ENCODE measurements at regions not wholly inside any gene's neighbourhood (a gene's known extent, or its start where the extent isn't known, plus 50 kb on each side); places are given as distances from the start of the nearest gene placed in this dataset.

DNA sequence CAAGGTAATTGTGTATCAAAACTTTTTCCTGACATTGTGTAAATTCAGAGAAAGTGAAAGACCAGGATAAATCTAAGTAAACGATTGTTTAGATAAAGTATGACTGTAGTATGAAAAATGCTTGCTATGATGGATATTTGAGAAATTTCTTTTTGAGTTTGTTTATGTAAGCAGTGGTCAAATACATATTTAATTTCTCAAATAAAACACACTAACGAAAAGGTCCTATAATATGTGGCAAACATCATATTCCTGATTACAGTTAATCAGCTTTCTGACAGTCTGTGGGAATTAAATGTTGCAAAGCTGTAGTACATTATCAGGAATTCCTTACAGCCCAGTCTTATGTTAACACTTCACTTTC is 636.9 kb downstream of the MMUT start:
- no peak for TF ChIP-seq ZFX (IDR thresholded peaks at IDR 0.05; ENCODE audit: borderline replicate concordance)
- TF ChIP-seq, protein P1, sequence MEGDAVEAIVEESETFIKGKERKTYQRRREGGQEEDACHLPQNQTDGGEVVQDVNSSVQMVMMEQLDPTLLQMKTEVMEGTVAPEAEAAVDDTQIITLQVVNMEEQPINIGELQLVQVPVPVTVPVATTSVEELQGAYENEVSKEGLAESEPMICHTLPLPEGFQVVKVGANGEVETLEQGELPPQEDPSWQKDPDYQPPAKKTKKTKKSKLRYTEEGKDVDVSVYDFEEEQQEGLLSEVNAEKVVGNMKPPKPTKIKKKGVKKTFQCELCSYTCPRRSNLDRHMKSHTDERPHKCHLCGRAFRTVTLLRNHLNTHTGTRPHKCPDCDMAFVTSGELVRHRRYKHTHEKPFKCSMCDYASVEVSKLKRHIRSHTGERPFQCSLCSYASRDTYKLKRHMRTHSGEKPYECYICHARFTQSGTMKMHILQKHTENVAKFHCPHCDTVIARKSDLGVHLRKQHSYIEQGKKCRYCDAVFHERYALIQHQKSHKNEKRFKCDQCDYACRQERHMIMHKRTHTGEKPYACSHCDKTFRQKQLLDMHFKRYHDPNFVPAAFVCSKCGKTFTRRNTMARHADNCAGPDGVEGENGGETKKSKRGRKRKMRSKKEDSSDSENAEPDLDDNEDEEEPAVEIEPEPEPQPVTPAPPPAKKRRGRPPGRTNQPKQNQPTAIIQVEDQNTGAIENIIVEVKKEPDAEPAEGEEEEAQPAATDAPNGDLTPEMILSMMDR (IDR thresholded peaks at IDR 0.05): no peak
- H3K27ac ChIP-seq: no peak overlapping the region

- TF ChIP-seq ZFX (IDR thresholded peaks at IDR 0.05; ENCODE audit: borderline replicate concordance): no peak
- TF ChIP-seq, protein P1 (IDR thresholded peaks at IDR 0.05): no peak
- H3K27ac ChIP-seq: no peak overlapping the region
These were observed 637.4 kb downstream of the MMUT start for GRCh38 chr6:48825501-48826151.

DNA sequence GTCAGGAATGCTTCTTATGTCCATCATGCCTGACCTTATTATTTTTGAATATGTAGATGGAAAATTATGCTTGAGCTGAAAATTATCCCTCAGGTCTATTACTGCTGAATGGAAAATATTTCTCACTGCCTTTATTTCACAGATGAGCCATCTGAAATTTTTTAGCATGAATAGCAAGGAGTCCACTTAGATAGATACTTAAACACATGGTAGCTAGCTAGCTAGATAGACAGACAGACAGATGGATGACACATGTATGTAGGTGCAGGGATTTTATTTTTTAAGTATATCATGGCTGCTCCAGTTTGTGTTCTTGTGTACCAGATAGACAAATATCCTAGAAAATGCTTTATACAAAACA is 645.0 kb downstream of the MMUT start:
- H3K27ac ChIP-seq: no peak overlapping the region
- TF ChIP-seq, protein P1 (IDR thresholded peaks at IDR 0.05): no peak
- no peak for TF ChIP-seq ZFX (IDR thresholded peaks at IDR 0.05; ENCODE audit: borderline replicate concordance)

DNA sequence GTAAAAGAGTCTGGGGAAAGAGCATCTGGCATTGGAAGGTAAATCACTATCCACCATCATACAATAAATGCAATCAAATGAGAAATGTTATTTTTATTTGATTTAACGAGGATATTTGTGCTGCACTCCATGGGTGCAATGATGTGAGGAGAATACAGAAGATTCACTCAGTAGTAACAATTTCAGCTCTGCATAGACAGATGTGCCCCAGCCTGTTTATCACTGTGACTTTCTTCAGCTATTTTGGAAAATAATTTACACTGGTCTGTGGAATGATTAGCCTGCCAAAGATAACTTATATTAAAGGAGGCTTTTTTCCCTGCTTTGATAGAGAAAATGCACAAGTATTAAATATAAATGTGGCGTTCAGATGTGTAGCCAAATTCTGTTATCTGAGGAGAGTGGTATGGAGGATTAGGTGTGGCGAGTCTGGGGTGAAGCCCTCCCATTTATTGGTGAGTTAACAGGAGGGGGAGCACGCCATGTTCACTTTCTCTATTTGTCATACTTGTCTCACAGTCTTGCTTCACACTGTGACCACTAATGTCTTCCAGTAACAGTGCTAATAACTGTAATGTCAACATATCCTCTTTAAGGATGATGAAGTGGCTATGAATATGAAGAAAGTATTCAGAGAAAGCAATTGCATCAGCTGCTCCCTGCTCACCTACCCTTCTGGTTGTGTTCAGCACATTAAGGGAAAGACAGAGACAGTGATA is 645.6 kb downstream of the MMUT start:
- H3K27ac ChIP-seq: no peak overlapping the region
- no peak for TF ChIP-seq ZFX (IDR thresholded peaks at IDR 0.05; ENCODE audit: borderline replicate concordance)
- TF ChIP-seq, protein P1 (IDR thresholded peaks at IDR 0.05): no peak

DNA sequence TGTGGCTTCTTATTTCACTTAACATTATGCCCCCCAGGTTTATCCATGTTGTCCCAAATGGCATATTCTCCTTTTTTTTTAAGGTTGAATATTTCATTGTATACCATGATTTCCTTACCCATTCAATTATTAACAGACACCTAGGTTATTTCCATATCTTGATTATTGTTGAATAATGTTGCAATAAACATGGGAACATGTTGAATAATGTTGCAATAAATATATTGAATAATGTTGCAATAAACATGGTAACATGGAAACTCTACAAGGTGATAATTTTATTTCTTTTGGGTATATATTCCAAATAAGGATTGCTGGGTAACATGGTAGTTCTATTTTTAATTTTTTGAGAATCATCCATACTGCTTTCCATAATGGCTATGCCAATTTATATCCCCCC is 648.1 kb downstream of the MMUT start:
- TF ChIP-seq ZFX (IDR thresholded peaks at IDR 0.05; ENCODE audit: borderline replicate concordance): no peak
- TF ChIP-seq, protein P1 (IDR thresholded peaks at IDR 0.05): no peak
- H3K27ac ChIP-seq: no peak overlapping the region

DNA sequence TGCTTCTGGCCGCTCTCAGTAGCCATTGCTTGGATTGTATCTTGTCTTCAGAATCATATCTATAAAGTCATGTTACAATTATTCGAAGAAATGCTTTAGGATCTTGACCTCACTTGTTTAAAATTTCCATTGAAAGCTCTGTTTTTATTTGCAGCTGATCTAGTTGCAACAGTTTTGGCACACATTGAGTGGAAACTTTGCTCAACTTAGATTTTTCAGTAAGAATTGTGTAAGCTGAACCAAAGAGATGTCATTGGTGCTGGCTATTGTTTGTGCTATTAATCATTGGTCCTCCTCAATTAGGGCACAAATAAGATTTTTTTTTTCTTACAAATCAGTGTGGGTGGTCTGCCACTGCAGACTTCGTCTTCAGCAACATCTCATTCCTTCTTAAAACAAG is 649.2 kb downstream of the MMUT start:
- H3K27ac ChIP-seq: no peak overlapping the region
- TF ChIP-seq ZFX (IDR thresholded peaks at IDR 0.05; ENCODE audit: borderline replicate concordance): no peak
- TF ChIP-seq, protein P1 (IDR thresholded peaks at IDR 0.05): no peak

DNA sequence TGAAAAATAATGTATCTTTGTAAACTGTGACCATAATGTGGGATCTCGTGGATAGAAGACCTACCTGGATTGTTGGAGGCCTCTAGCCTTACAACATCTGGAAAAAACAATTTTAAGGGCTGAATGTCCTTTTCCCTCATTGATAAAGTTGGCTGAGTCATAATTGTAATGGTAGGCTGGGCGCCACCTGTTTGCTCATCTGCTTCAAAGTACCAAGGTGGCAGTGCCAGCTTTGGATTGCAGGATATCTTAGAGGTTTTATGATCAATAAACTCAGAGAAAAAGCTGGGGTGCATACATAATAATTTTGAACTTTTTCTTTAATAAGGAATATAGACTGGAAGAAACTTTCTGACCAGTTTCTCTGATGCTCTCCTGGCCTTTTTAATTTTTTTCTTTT is 653.4 kb downstream of the MMUT start:
- TF ChIP-seq, protein P1 (IDR thresholded peaks at IDR 0.05): no peak
- no peak for TF ChIP-seq ZFX (IDR thresholded peaks at IDR 0.05; ENCODE audit: borderline replicate concordance)
- no peak overlapping the region for H3K27ac ChIP-seq
